Right lobe of liver (tissue), 4 donors: ENCODE measurements at regions not wholly inside any gene's neighbourhood (a gene's known extent, or its start where the extent isn't known, plus 50 kb on each side); places are given as distances from the start of the nearest gene placed in this dataset.

ENCODE experiments used
- CTCF ChIP-seq, 4 donors: fragments of 200-600 bp in 3 of 4; fragments of 450-650 bp in 1 of 4; IDR thresholded peaks; one replicate each; pipeline versions ENCODE4 v1.5.1 to v1.8.0; 2016 to 2022; ENCODE audit warnings: antibody characterized with exemption in 4 of 4, mild to moderate bottlenecking in 2 of 4
- POLR2A ChIP-seq: fragments of 450-650 bp; IDR thresholded peaks from one replicate; pipeline ENCODE4 v1.6.1; 2017; ENCODE audit warnings: antibody characterized with exemption, mild to moderate bottlenecking
- donor health status: DM: no; HTN: no; CAD: no.
- donor health status: DM: no; HTN: no; CAD: no.
- donor health status: DM: no; HTN: yes; CAD: no.

- no peak for TF ChIP-seq CTCF (IDR thresholded peaks at IDR 0.05)
- no peak for TF ChIP-seq POLR2A
These were observed 61.7 kb upstream of the NEBL start for GRCh38 chr10:20958764-20959163.
